ENCODE measurements at regions not wholly inside any gene's neighbourhood (a gene's known extent, or its start where the extent isn't known, plus 50 kb on each side); places are given as distances from the start of the nearest gene placed in this dataset.

DNA sequence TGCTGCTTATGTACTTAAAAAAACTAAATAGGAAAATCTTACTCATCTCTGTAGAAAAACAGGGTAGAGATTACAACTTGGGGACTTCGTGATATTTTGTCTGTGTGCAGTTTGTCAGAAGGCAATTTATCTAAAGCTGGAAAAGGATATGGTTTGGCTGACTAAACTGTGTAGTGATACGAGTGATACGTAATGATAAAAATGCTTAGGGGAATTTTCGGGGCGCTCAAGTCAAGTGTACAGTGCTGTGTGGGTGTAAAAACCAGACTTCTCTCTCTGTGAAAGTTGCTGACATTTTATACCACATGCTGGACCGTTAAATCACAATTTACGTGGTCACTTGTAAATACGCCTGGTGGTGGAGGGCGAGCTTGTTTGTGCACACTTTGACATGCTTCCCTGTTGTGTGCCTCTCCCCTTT is 221.7 kb downstream of the KCNRG start:
- Histone ChIP-seq H3K9me3 (ENCODE audit: insufficient read depth, low read depth, low read length) (0 out of 2 replicates have a peak, but pooled peaks cover 5% of the 10 kb centered on the region), H3K36me3 (ENCODE audit: insufficient read depth, low read length) (no peaks in the 10 kb centered on the region), H3K4me3 (ENCODE audit: low read length) (no peak overlapping the region), H3K27ac (ENCODE audit: low read depth, low read length) (no peak overlapping the region), H3K9ac (ENCODE audit: low read depth, low read length) (no peak overlapping the region), H3K4me1 (ENCODE audit: insufficient read depth, low read length) (peaks cover 5% of the 10 kb centered on the region; the same call in 1 of the 2 replicates), H3K27me3 (ENCODE audit: insufficient read depth, low read length) (no peaks in the 10 kb centered on the region)
- WGBS, result 94% methylated on average over 9 of the region's 9 CpGs

DNA sequence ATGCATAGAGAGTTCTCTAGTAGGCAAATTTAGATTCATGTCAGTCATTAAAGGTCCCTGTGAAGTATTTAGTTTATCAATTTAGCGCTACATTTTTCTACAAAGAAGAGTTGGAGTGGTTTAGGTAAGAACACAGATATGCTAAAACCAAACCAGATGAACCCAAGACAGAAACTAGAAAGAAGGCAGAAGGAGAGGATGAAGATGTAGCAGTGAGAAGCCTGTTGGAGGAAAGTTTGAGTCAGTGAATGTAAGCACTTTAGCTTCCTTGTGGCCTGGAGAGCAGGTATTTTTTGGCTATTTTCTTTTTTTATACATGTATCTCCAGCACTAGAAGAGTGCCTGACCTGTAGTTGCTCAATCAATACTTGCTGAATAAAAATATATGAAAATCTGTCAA is 223.7 kb downstream of the KCNRG start:
- H3K9ac ChIP-seq (ENCODE audit: low read depth, low read length), result no peak overlapping the region
- H3K27me3 ChIP-seq (ENCODE audit: insufficient read depth, low read length), result no peaks in the 10 kb centered on the region

DNA sequence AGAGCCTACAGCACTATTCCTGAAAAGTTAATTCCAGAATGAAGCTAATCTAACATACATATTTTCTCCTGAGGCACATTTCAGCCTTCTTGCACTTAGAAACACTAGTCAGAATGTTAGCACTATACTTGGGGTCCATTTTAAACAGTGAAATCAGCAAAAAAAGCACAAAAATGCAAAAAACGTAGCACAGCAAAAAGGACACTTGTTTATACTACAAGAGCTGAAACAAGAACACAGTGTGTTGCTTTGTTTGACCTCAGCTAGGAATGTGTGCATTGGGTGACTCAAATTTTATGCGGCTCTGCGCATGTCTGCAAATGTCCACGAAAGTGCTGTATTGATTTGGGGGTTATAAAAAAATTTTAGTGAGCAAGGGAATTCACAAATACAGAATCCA is 226.2 kb downstream of the KCNRG start:
- H3K4me3 ChIP-seq (ENCODE audit: low read length), result no peak overlapping the region
- H3K4me1 ChIP-seq (ENCODE audit: insufficient read depth, low read length), result no peaks in the 10 kb centered on the region
- no peak overlapping the region for H3K9ac ChIP-seq (ENCODE audit: low read depth, low read length)
- 92% methylated on average over 4 of the region's 4 CpGs for WGBS
- H3K9me3 ChIP-seq (ENCODE audit: insufficient read depth, low read depth, low read length), result no peaks in the 10 kb centered on the region
- H3K27ac ChIP-seq (ENCODE audit: low read depth, low read length), result no peak overlapping the region
- no peaks in the 10 kb centered on the region for H3K27me3 ChIP-seq (ENCODE audit: insufficient read depth, low read length)
- H3K36me3 ChIP-seq (ENCODE audit: insufficient read depth, low read length), result no peaks in the 10 kb centered on the region

More for the DNA sequence above, 223.7 kb downstream of the KCNRG start:
- H3K4me3 ChIP-seq (ENCODE audit: low read length), result no peak overlapping the region
- no peaks in the 10 kb centered on the region for H3K36me3 ChIP-seq (ENCODE audit: insufficient read depth, low read length)
- WGBS, result 100% methylated on average over 1 of the region's 1 CpG
- H3K9me3 ChIP-seq (ENCODE audit: insufficient read depth, low read depth, low read length), result no peaks in the 10 kb centered on the region
- H3K27ac ChIP-seq (ENCODE audit: low read depth, low read length), result no peak overlapping the region
- peaks cover 5% of the 10 kb centered on the region; the same call in 1 of the 2 replicates for H3K4me1 ChIP-seq (ENCODE audit: insufficient read depth, low read length)

DNA sequence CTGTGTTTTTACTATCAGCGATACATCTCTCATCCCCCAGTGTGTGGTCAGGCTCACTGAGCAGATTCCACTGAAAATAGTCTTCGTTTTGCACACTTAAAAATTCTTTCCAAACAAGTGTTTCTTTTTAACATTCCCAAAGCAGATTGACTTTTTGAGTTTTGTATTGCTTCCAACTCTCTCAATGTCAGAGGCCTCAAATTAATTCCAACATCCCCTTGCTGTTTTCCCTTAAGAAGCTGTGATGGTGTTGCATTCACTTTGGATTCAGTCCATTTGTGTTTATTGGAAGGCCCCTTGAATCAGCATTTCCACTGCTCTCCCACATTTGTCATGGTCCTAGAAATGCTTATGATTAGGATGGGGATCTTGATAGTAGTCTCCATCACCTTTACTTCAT is 228.7 kb downstream of the KCNRG start:
- no peak overlapping the region for H3K27ac ChIP-seq (ENCODE audit: low read depth, low read length)
- WGBS, result 94% methylated on average over 2 of the region's 2 CpGs

DNA sequence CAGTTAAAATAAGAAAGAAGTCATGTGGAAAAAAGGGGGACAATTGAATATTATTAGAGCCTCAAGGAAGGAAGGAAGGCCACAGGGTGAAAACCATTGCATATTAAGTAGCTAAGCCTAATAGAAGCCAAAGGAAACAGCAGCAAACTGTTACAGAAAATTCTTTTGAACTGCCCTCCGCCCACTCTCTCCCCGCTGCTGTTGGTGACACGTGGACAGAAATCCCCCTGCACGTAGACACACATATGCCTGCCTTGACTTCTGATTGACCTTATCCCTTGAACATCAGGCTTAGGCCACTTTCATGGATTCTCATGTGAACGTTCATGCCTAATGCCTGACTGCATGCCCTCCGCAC is 229.1 kb downstream of the KCNRG start:
- no peaks in the 10 kb centered on the region for H3K9me3 ChIP-seq (ENCODE audit: insufficient read depth, low read depth, low read length)
- 0 out of 2 replicates have a peak, but pooled peaks cover 4% of the 10 kb centered on the region for H3K4me1 ChIP-seq (ENCODE audit: insufficient read depth, low read length)
- 83% methylated on average over 6 of the region's 6 CpGs for WGBS
- no peak overlapping the region for H3K9ac ChIP-seq (ENCODE audit: low read depth, low read length)
- no peak overlapping the region for H3K4me3 ChIP-seq (ENCODE audit: low read length)
- no peaks in the 10 kb centered on the region for H3K27me3 ChIP-seq (ENCODE audit: insufficient read depth, low read length)
- no peaks in the 10 kb centered on the region for H3K36me3 ChIP-seq (ENCODE audit: insufficient read depth, low read length)
- H3K27ac ChIP-seq (ENCODE audit: low read depth, low read length), result no peak overlapping the region

More for the DNA sequence above, 228.7 kb downstream of the KCNRG start:
- Histone ChIP-seq H3K4me1 (ENCODE audit: insufficient read depth, low read length) (0 out of 2 replicates have a peak, but pooled peaks cover 2% of the 10 kb centered on the region), H3K9me3 (ENCODE audit: insufficient read depth, low read depth, low read length) (no peaks in the 10 kb centered on the region), H3K27me3 (ENCODE audit: insufficient read depth, low read length) (no peaks in the 10 kb centered on the region), H3K9ac (ENCODE audit: low read depth, low read length) (no peak overlapping the region), H3K36me3 (ENCODE audit: insufficient read depth, low read length) (no peaks in the 10 kb centered on the region), H3K4me3 (ENCODE audit: low read length) (no peak overlapping the region)

DNA sequence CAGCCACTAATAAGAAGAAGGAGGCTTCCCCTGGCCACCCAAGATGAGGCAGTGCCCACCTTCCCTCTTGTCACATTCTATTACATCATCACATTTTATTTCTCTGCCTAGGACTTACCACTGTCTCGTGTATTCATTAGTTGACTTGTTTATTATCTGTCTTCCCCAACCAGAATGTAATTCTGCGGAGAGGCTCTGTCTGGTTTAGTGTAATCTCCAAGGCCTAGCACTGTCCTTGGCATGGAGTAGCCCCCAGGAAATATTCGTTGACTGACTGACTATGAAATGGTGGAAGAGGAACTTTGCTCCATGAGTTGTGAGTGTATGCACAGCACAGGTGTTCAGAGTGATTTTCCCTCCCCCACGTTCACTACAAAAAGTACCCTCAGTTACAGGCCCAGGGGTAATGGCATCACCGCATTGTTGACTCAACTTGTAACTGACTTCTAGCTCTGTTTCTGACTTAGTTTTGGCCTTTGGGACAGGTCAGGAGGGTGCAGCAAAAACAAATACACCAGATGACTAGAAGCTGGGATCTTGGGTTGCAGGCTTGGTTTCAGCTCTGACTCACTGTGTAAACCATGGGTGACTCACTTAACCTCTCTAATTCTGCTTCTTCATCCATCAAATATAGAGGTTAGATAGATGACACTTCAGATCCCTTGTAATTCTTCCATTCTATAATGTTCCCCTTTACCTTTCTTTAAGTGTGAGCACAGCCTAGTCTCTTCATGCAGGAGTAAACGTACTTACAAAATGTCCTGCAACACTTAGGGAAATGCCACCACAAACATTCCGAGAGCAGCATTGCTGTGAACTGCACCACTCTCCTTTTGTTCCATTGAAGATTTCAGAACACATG is 229.7 kb downstream of the KCNRG start:
- no peak overlapping the region for H3K9ac ChIP-seq (ENCODE audit: low read depth, low read length)
- WGBS, result 81% methylated on average over 7 of the region's 7 CpGs
- H3K9me3 ChIP-seq (ENCODE audit: insufficient read depth, low read depth, low read length), result no peaks in the 10 kb centered on the region
- H3K27me3 ChIP-seq (ENCODE audit: insufficient read depth, low read length), result no peaks in the 10 kb centered on the region; the same call in 1 of the 2 replicates
- H3K4me1 ChIP-seq (ENCODE audit: insufficient read depth, low read length), result 0 out of 2 replicates have a peak, but pooled peaks cover 4% of the 10 kb centered on the region
- H3K36me3 ChIP-seq (ENCODE audit: insufficient read depth, low read length), result no peaks in the 10 kb centered on the region
- H3K27ac ChIP-seq (ENCODE audit: low read depth, low read length), result no peak overlapping the region
- H3K4me3 ChIP-seq (ENCODE audit: low read length), result no peak overlapping the region

DNA sequence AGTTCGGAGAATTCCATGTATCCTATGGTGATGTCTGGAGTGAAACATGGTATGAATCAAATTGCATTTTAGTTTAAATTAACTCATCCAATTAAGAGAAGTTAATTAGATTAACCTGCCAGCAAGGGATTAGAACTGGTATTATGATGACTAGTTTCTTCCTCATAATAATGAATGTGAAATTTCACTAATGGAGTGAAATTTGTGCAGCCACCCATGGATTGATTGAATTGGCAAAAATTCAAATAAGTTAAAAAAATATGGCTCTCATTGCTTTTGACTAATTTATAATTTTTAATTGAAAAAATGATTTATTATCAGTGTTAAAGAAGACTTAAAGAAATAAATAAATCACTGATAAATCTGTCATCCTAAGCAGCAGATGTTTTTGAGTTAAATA is 232.0 kb downstream of the KCNRG start:
- Histone ChIP-seq H3K27ac (ENCODE audit: low read depth, low read length) (no peak overlapping the region), H3K4me1 (ENCODE audit: insufficient read depth, low read length) (0 out of 2 replicates have a peak, but pooled peaks cover 4% of the 10 kb centered on the region)
- WGBS, result 94% methylated on average over 1 of the region's 1 CpG

DNA sequence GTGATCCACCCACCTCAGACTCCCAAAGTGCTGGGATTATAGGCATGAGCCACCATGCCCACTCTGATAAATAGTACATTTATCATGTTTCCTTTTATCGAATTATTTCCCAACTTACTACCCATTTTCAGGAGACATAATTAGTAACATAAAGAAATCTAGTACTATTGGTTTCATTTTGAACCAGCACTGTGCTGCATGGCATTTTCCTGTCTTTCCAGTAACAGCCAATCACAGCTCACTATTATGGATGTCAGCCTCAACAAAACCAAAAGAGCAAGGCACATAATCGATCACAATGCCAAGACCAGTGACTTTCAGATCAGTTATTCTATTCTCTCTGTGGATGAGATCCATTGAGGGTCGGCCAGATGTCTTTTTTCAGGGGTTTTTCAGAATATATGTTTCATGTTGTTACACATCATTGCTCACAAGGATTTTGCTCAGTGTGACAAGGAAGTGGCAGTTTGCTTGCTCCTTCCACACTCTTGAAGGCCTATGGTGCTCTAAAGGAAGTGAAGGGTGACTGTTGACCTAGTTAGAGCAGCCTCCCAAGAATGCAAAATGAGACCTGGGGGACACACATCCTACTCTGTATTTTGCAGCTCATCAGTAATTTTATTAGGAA is 233.4 kb downstream of the KCNRG start:
- Histone ChIP-seq H3K4me1 (ENCODE audit: insufficient read depth, low read length) (0 out of 2 replicates have a peak, but pooled peaks cover 4% of the 10 kb centered on the region), H3K9me3 (ENCODE audit: insufficient read depth, low read depth, low read length) (no peaks in the 10 kb centered on the region), H3K27me3 (ENCODE audit: insufficient read depth, low read length) (no peaks in the 10 kb centered on the region; the same call in 1 of the 2 replicates), H3K4me3 (ENCODE audit: low read length) (no peak overlapping the region), H3K27ac (ENCODE audit: low read depth, low read length) (no peak overlapping the region), H3K36me3 (ENCODE audit: insufficient read depth, low read length) (no peaks in the 10 kb centered on the region), H3K9ac (ENCODE audit: low read depth, low read length) (no peak overlapping the region)
- 96% methylated on average over 3 of the region's 3 CpGs for WGBS

More for the DNA sequence above, 232.0 kb downstream of the KCNRG start:
- no peaks in the 10 kb centered on the region for H3K36me3 ChIP-seq (ENCODE audit: insufficient read depth, low read length)
- no peaks in the 10 kb centered on the region for H3K9me3 ChIP-seq (ENCODE audit: insufficient read depth, low read depth, low read length)
- H3K4me3 ChIP-seq (ENCODE audit: low read length), result no peak overlapping the region
- H3K27me3 ChIP-seq (ENCODE audit: insufficient read depth, low read length), result no peaks in the 10 kb centered on the region; the same call in 1 of the 2 replicates
- no peak overlapping the region for H3K9ac ChIP-seq (ENCODE audit: low read depth, low read length)

DNA sequence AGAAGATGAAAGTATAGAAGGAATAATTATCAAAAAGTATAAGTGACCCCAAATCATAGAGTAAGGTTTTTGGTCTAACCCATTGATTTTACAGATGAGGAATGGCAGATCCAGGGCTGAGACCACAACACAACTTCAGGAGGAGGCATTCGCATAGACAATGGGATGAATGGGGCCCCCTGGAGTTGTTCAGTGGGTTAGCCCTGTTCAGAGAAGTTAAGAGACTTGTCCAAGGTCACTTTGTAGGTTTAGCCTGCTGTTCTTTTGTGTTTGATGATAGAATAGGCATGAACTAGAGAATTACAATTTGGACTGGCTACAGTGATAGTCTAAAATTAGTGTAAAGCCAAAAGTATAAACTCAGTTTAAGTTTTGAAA is 233.9 kb downstream of the KCNRG start:
- Histone ChIP-seq H3K9ac (ENCODE audit: low read depth, low read length) (no peak overlapping the region), H3K9me3 (ENCODE audit: insufficient read depth, low read depth, low read length) (no peaks in the 10 kb centered on the region), H3K27ac (ENCODE audit: low read depth, low read length) (no peak overlapping the region), H3K36me3 (ENCODE audit: insufficient read depth, low read length) (no peaks in the 10 kb centered on the region), H3K4me3 (ENCODE audit: low read length) (no peak overlapping the region), H3K4me1 (ENCODE audit: insufficient read depth, low read length) (0 out of 2 replicates have a peak, but pooled peaks cover 4% of the 10 kb centered on the region), H3K27me3 (ENCODE audit: insufficient read depth, low read length) (no peaks in the 10 kb centered on the region; the same call in 1 of the 2 replicates)
- WGBS, result 79% methylated on average over 1 of the region's 1 CpG

DNA sequence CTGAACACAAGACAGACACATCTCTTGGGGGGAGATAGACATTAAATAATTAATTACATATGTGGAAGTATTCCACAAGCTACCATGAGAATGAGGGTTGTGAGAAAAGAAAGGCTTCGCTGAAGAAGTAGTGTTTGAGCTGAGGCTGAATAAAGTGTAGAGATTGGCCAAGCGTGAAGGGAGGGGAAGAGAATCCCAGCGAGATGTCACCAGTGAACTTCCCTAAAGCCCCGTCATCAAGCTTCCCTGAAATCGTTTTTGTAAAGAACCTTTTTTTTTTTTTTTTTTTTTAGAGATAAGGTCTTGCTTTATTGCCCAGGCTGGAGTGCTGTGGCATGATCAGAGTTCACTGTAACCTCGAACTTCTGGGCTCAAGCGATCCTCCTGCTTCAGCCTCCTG is 235.2 kb downstream of the KCNRG start:
- Histone ChIP-seq H3K27me3 (ENCODE audit: insufficient read depth, low read length) (no peaks in the 10 kb centered on the region; the same call in 1 of the 2 replicates), H3K27ac (ENCODE audit: low read depth, low read length) (no peak overlapping the region), H3K9ac (ENCODE audit: low read depth, low read length) (no peak overlapping the region), H3K4me3 (ENCODE audit: low read length) (no peak overlapping the region), H3K4me1 (ENCODE audit: insufficient read depth, low read length) (0 out of 2 replicates have a peak, but pooled peaks cover 4% of the 10 kb centered on the region), H3K9me3 (ENCODE audit: insufficient read depth, low read depth, low read length) (no peaks in the 10 kb centered on the region), H3K36me3 (ENCODE audit: insufficient read depth, low read length) (no peaks in the 10 kb centered on the region)
- WGBS, result 95% methylated on average over 7 of the region's 7 CpGs

DNA sequence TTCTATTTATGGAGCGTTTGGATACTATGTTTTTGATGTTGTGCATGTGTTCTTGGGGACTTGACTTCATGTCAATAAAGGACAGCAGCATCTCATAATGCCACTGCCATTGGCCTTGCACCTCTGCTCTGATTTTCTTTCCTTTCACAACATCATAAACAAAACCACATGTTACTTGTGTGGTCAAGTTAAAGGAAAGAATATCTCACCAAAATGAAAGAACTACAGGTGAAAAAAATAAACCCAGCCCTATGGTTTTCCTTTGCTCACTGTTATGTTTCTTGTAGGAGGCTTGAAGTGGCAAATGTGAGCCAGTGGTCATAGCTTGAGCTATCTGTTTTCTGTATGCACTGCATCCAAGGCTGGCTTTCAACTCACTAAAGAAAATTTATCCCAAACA is 240.4 kb downstream of the KCNRG start:
- no peak overlapping the region for H3K27ac ChIP-seq (ENCODE audit: low read depth, low read length)
- 75% methylated on average over 1 of the region's 1 CpG for WGBS
- H3K4me1 ChIP-seq (ENCODE audit: insufficient read depth, low read length), result no peaks in the 10 kb centered on the region

More for the DNA sequence above, 240.4 kb downstream of the KCNRG start:
- H3K9ac ChIP-seq (ENCODE audit: low read depth, low read length), result no peak overlapping the region
- no peaks in the 10 kb centered on the region for H3K36me3 ChIP-seq (ENCODE audit: insufficient read depth, low read length)
- H3K27me3 ChIP-seq (ENCODE audit: insufficient read depth, low read length), result no peaks in the 10 kb centered on the region
- H3K4me3 ChIP-seq (ENCODE audit: low read length), result no peak overlapping the region
- H3K9me3 ChIP-seq (ENCODE audit: insufficient read depth, low read depth, low read length), result no peaks in the 10 kb centered on the region
